HS-27A (cell line): ENCODE measurements at regions not wholly inside any gene's neighbourhood (a gene's known extent, or its start where the extent isn't known, plus 50 kb on each side); places are given as distances from the start of the nearest gene placed in this dataset.

Experiments used
- DNase-seq: peaks from one replicate; pipeline ENCODE4 v3.0.0-alpha.2; 2012; ENCODE audit warnings: low read depth, missing footprints

GRCh38 chr1:56222914-56223540 lies 356.3 kb downstream of the PLPP3 start:
- no peak for DNase-seq

GRCh38 chr1:56220021-56220420 lies 359.3 kb downstream of the PLPP3 start:
- DNase-seq = no peak

- DNase-seq = no peak
These were observed 361.3 kb downstream of the PLPP3 start for GRCh38 chr1:56218023-56218422.

GRCh38 chr1:56216218-56216617 lies 363.1 kb downstream of the PLPP3 start:
- no peak for DNase-seq

GRCh38 chr1:56215771-56216170 lies 363.6 kb downstream of the PLPP3 start:
- DNase-seq = no peak

GRCh38 chr1:56215086-56215485 lies 364.3 kb downstream of the PLPP3 start:
- DNase-seq = no peak

- DNase-seq = no peak
These were observed 366.3 kb downstream of the PLPP3 start for GRCh38 chr1:56213068-56213467.

GRCh38 chr1:56212143-56212542 lies 367.2 kb downstream of the PLPP3 start:
- no peak for DNase-seq

GRCh38 chr1:56206391-56206790 lies 373.0 kb downstream of the PLPP3 start:
- DNase-seq = no peak

- DNase-seq = no peak
These were observed 375.2 kb downstream of the PLPP3 start for GRCh38 chr1:56204206-56204605.

GRCh38 chr1:56202796-56203492 lies 376.4 kb downstream of the PLPP3 start:
- DNase-seq = no peak

GRCh38 chr1:56202186-56202585 lies 377.2 kb downstream of the PLPP3 start:
- no peak for DNase-seq

GRCh38 chr1:56200896-56201295 lies 378.5 kb downstream of the PLPP3 start:
- DNase-seq = no peak

GRCh38 chr1:56200442-56200841 lies 378.9 kb downstream of the PLPP3 start:
- DNase-seq = no peak

- DNase-seq = no peak
These were observed 379.4 kb downstream of the PLPP3 start for GRCh38 chr1:56199956-56200355.

- DNase-seq = no peak
These were observed 380.3 kb downstream of the PLPP3 start for GRCh38 chr1:56199061-56199460.

GRCh38 chr1:56197946-56198345 lies 381.4 kb downstream of the PLPP3 start:
- no peak for DNase-seq

GRCh38 chr1:56196839-56197238 lies 382.5 kb downstream of the PLPP3 start:
- DNase-seq = no peak

GRCh38 chr1:56194701-56195300 lies 384.6 kb downstream of the PLPP3 start:
- DNase-seq = no peak

- DNase-seq = no peak
These were observed 385.7 kb downstream of the PLPP3 start for GRCh38 chr1:56193656-56194055.

GRCh38 chr1:56191369-56191768 lies 388.0 kb downstream of the PLPP3 start:
- no peak for DNase-seq

- no peak for DNase-seq
These were observed 388.5 kb downstream of the PLPP3 start for GRCh38 chr1:56190806-56191365.
